ENCODE measurements at regions not wholly inside any gene's neighbourhood (a gene's known extent, or its start where the extent isn't known, plus 50 kb on each side); places are given as distances from the start of the nearest gene placed in this dataset.

GRCh38 chr9:26565118-26565517 lies 327.5 kb downstream of the CAAP1 start:
- H3K9me3 Mint-ChIP-seq = peaks cover 0 to 10% of the 10 kb centered on the region in 2 donors
- no peaks in the 10 kb centered on the region for H3K27me3 Mint-ChIP-seq
- ATAC-seq (replicated peaks) (no peak), DNase-seq (no peak)
- H3K27ac Mint-ChIP-seq = no peak overlapping the region
- peaks cover 3% of the 10 kb centered on the region for H3K36me3 Mint-ChIP-seq (ENCODE audit: insufficient read depth)
- H3K4me3 Mint-ChIP-seq = no peak overlapping the region
- no peaks in the 10 kb centered on the region for H3K4me1 Mint-ChIP-seq (ENCODE audit: low read depth in 2 of 2)

- Mint-ChIP-seq H3K4me3 (no peak overlapping the region), H3K27me3 (no peaks in the 10 kb centered on the region), H3K9me3 (peaks cover 0 to 10% of the 10 kb centered on the region in 2 donors), H3K36me3 (ENCODE audit: insufficient read depth) (peaks cover 3% of the 10 kb centered on the region), H3K27ac (no peak overlapping the region), H3K4me1 (ENCODE audit: low read depth in 2 of 2) (no peaks in the 10 kb centered on the region)
- DNase-seq (no peak), ATAC-seq (replicated peaks) (no peak)
These were observed 330.3 kb downstream of the CAAP1 start for GRCh38 chr9:26562338-26562737.

- Mint-ChIP-seq H3K36me3 (ENCODE audit: insufficient read depth) (peaks cover 3% of the 10 kb centered on the region), H3K4me3 (no peak overlapping the region), H3K4me1 (ENCODE audit: low read depth in 2 of 2) (no peaks in the 10 kb centered on the region), H3K27ac (no peak overlapping the region), H3K9me3 (peaks cover 0 to 10% of the 10 kb centered on the region in 2 donors), H3K27me3 (no peaks in the 10 kb centered on the region)
- no peak for DNase-seq
- no peak for ATAC-seq (replicated peaks)
These were observed 330.7 kb downstream of the CAAP1 start for GRCh38 chr9:26561928-26562327.

GRCh38 chr9:26559506-26559905 lies 333.1 kb downstream of the CAAP1 start:
- Mint-ChIP-seq H3K4me3 (no peak overlapping the region), H3K4me1 (ENCODE audit: low read depth in 2 of 2) (no peaks in the 10 kb centered on the region), H3K27ac (no peak overlapping the region), H3K27me3 (no peaks in the 10 kb centered on the region), H3K9me3 (peaks cover 7 to 17% of the 10 kb centered on the region in 2 donors), H3K36me3 (ENCODE audit: insufficient read depth) (peaks cover 3% of the 10 kb centered on the region)
- DNase-seq (no peak), ATAC-seq (replicated peaks) (no peak)

- no peak for ATAC-seq (replicated peaks)
- Mint-ChIP-seq H3K36me3 (ENCODE audit: insufficient read depth) (no peaks in the 10 kb centered on the region), H3K27me3 (no peaks in the 10 kb centered on the region), H3K9me3 (peaks cover 14 to 23% of the 10 kb centered on the region in 2 donors), H3K27ac (no peak overlapping the region), H3K4me3 (no peak overlapping the region), H3K4me1 (ENCODE audit: low read depth in 2 of 2) (no peaks in the 10 kb centered on the region)
- no peak for DNase-seq
These were observed 340.6 kb downstream of the CAAP1 start for GRCh38 chr9:26551971-26552370.

- no peaks in the 10 kb centered on the region for H3K27me3 Mint-ChIP-seq
- H3K36me3 Mint-ChIP-seq (ENCODE audit: insufficient read depth) = no peaks in the 10 kb centered on the region
- no peak overlapping the region for H3K4me3 Mint-ChIP-seq
- H3K9me3 Mint-ChIP-seq = peaks cover 13 to 21% of the 10 kb centered on the region in 2 donors
- H3K27ac Mint-ChIP-seq = no peak overlapping the region
- H3K4me1 Mint-ChIP-seq (ENCODE audit: low read depth in 2 of 2) = no peaks in the 10 kb centered on the region
- DNase-seq (no peak), ATAC-seq (replicated peaks) (no peak)
These were observed 341.2 kb downstream of the CAAP1 start for GRCh38 chr9:26551451-26551850.

GRCh38 chr9:26548781-26549290 lies 343.8 kb downstream of the CAAP1 start:
- H3K27me3 Mint-ChIP-seq = no peaks in the 10 kb centered on the region
- peaks cover 10 to 28% of the 10 kb centered on the region in 2 donors for H3K9me3 Mint-ChIP-seq
- no peak overlapping the region for H3K4me3 Mint-ChIP-seq

GRCh38 chr9:26539867-26540493 lies 352.6 kb downstream of the CAAP1 start:
- ATAC-seq (replicated peaks) (no peak), DNase-seq (no peak)
- H3K4me1 Mint-ChIP-seq (ENCODE audit: low read depth in 2 of 2) = no peaks in the 10 kb centered on the region
- no peak overlapping the region for H3K4me3 Mint-ChIP-seq
- H3K36me3 Mint-ChIP-seq (ENCODE audit: insufficient read depth) = no peaks in the 10 kb centered on the region
- H3K9me3 Mint-ChIP-seq = peaks cover 8 to 64% of the 10 kb centered on the region in 2 donors
- no peaks in the 10 kb centered on the region for H3K27me3 Mint-ChIP-seq
- H3K27ac Mint-ChIP-seq = no peak overlapping the region

More at GRCh38 chr9:26548781-26549290, 343.8 kb downstream of the CAAP1 start:
- H3K4me1 Mint-ChIP-seq (ENCODE audit: low read depth in 2 of 2) = no peaks in the 10 kb centered on the region
- no peaks in the 10 kb centered on the region for H3K36me3 Mint-ChIP-seq (ENCODE audit: insufficient read depth)
- ATAC-seq (replicated peaks) (no peak), DNase-seq (no peak)
- H3K27ac Mint-ChIP-seq = no peak overlapping the region

GRCh38 chr9:26537211-26537610 lies 355.4 kb downstream of the CAAP1 start:
- no peak for DNase-seq
- Mint-ChIP-seq H3K4me1 (ENCODE audit: low read depth in 2 of 2) (no peaks in the 10 kb centered on the region), H3K36me3 (ENCODE audit: insufficient read depth) (no peaks in the 10 kb centered on the region), H3K4me3 (no peak overlapping the region), H3K27ac (no peak overlapping the region), H3K9me3 (peaks cover 4 to 43% of the 10 kb centered on the region in 2 donors), H3K27me3 (no peaks in the 10 kb centered on the region)
- no peak for ATAC-seq (replicated peaks)

- H3K27me3 Mint-ChIP-seq = no peaks in the 10 kb centered on the region
- H3K27ac Mint-ChIP-seq = no peak overlapping the region
- no peaks in the 10 kb centered on the region for H3K36me3 Mint-ChIP-seq (ENCODE audit: insufficient read depth)
- H3K9me3 Mint-ChIP-seq = peaks cover 6 to 30% of the 10 kb centered on the region in 2 donors
- ATAC-seq (replicated peaks) = no peak
- no peak overlapping the region for H3K4me3 Mint-ChIP-seq
- no peak for DNase-seq
- H3K4me1 Mint-ChIP-seq (ENCODE audit: low read depth in 2 of 2) = no peaks in the 10 kb centered on the region
These were observed 357.5 kb downstream of the CAAP1 start for GRCh38 chr9:26535151-26535550.

- Mint-ChIP-seq H3K9me3 (peaks cover 9 to 20% of the 10 kb centered on the region in 2 donors), H3K27ac (no peak overlapping the region), H3K27me3 (no peaks in the 10 kb centered on the region), H3K36me3 (ENCODE audit: insufficient read depth) (no peaks in the 10 kb centered on the region), H3K4me3 (no peak overlapping the region), H3K4me1 (ENCODE audit: low read depth in 2 of 2) (no peaks in the 10 kb centered on the region)
- no peak for ATAC-seq (replicated peaks)
- DNase-seq = no peak
These were observed 361.8 kb downstream of the CAAP1 start for GRCh38 chr9:26530841-26531240.

- ATAC-seq (replicated peaks) = no peak
- no peaks in the 10 kb centered on the region for H3K27me3 Mint-ChIP-seq
- H3K27ac Mint-ChIP-seq = no peak overlapping the region
- no peak overlapping the region for H3K4me3 Mint-ChIP-seq
- no peak for DNase-seq
- no peaks in the 10 kb centered on the region for H3K4me1 Mint-ChIP-seq (ENCODE audit: low read depth in 2 of 2)
- peaks cover 12 to 15% of the 10 kb centered on the region in 2 donors for H3K9me3 Mint-ChIP-seq
- H3K36me3 Mint-ChIP-seq (ENCODE audit: insufficient read depth) = no peaks in the 10 kb centered on the region
These were observed 364.7 kb downstream of the CAAP1 start for GRCh38 chr9:26527931-26528330.

GRCh38 chr9:26524267-26524666 lies 368.3 kb downstream of the CAAP1 start:
- Mint-ChIP-seq H3K36me3 (ENCODE audit: insufficient read depth) (no peaks in the 10 kb centered on the region), H3K4me1 (ENCODE audit: low read depth in 2 of 2) (no peaks in the 10 kb centered on the region), H3K9me3 (peaks cover 5 to 13% of the 10 kb centered on the region in 2 donors), H3K4me3 (no peak overlapping the region), H3K27me3 (no peaks in the 10 kb centered on the region), H3K27ac (no peak overlapping the region)
- DNase-seq = no peak
- no peak for ATAC-seq (replicated peaks)

GRCh38 chr9:26523577-26523976 lies 369.0 kb downstream of the CAAP1 start:
- ATAC-seq (replicated peaks) (no peak), DNase-seq (no peak)
- Mint-ChIP-seq H3K4me3 (no peak overlapping the region), H3K4me1 (ENCODE audit: low read depth in 2 of 2) (no peaks in the 10 kb centered on the region), H3K36me3 (ENCODE audit: insufficient read depth) (no peaks in the 10 kb centered on the region), H3K27me3 (no peaks in the 10 kb centered on the region), H3K9me3 (peaks cover 5 to 13% of the 10 kb centered on the region in 2 donors), H3K27ac (no peak overlapping the region)

Data from effector memory CD8-positive, alpha-beta T cell (primary cell).